AG09309 (cell line): ENCODE measurements at regions not wholly inside any gene's neighbourhood (a gene's known extent, or its start where the extent isn't known, plus 50 kb on each side); places are given as distances from the start of the nearest gene placed in this dataset.

Experiments
- DNase-seq: peaks from one replicate; pipeline ENCODE4 v3.0.0-alpha.2; 2010; ENCODE audit warnings: low read depth
- H3K4me3 ChIP-seq: 2 replicates; pipeline ENCODE4 v1.5.1; 2011; ENCODE audit warnings: mild to moderate bottlenecking, low read depth, low read length, moderate library complexity; ENCODE audit not compliant: control insufficient read depth
- CTCF ChIP-seq: IDR thresholded peaks from 2 replicates; pipeline ENCODE4 v1.5.1; 2011; ENCODE audit warnings: mild to moderate bottlenecking, low read depth, low read length, inconsistent platforms; ENCODE audit not compliant: insufficient read depth, control insufficient read depth; ENCODE audit errors: missing control alignments

- DNase-seq: no peak
- no peak for TF ChIP-seq CTCF
Measured at GRCh38 chr15:100714749-100715342, 112.5 kb downstream of the ASB7 start.

GRCh38 chr15:100715571-100716455 lies 113.4 kb downstream of the ASB7 start:
- no peak overlapping the region for H3K4me3 ChIP-seq
- no peak for TF ChIP-seq CTCF
- DNase-seq: no peak

More at GRCh38 chr15:100714749-100715342, 112.5 kb downstream of the ASB7 start:
- no peak overlapping the region for H3K4me3 ChIP-seq

GRCh38 chr15:100716456-100717085 lies 114.2 kb downstream of the ASB7 start:
- DNase-seq: no peak
- no peak overlapping the region for H3K4me3 ChIP-seq
- TF ChIP-seq CTCF: no peak

GRCh38 chr15:100717596-100717995 lies 115.2 kb downstream of the ASB7 start:
- H3K4me3 ChIP-seq: no peak overlapping the region
- no peak for TF ChIP-seq CTCF
- no peak for DNase-seq

- TF ChIP-seq CTCF: no peak
- H3K4me3 ChIP-seq: no peak overlapping the region
- no peak for DNase-seq
Measured at GRCh38 chr15:100718075-100718980, 115.9 kb downstream of the ASB7 start.
